PC-9 (cell line): ENCODE measurements at regions not wholly inside any gene's neighbourhood (a gene's known extent, or its start where the extent isn't known, plus 50 kb on each side); places are given as distances from the start of the nearest gene placed in this dataset.

ENCODE experiments used
- BruUV-seq: library from RNA; stranded (reverse); fragments of 400-500 nt; replicated peaks from 2 replicates; lab custom pipeline; 2021; lab: Mats Ljungman, UMichigan
- CTCF ChIA-PET: fragments of 300-600 bp; sonication (Branson Sonifier 250); formaldehyde crosslinking; loops from one replicate; lab custom pipeline; 2022; ENCODE audit warnings: antibody characterized with exemption; lab: Charles Lee
- POLR2A ChIA-PET: fragments of 300-600 bp; sonication (Branson Sonifier 250); formaldehyde crosslinking; loops from one replicate; lab custom pipeline; 2022; ENCODE audit warnings: antibody characterized with exemption; ENCODE audit not compliant: unreplicated experiment; lab: Charles Lee
- DNase-seq, 2 experiments: peaks; one replicate each; pipeline versions ENCODE4 v3.0.0 to v3.0.0-alpha.2; 2015 to 2022; ENCODE audit warnings: mixed read lengths in 1 of 2
- H2AFZ ChIP-seq: fragments of 200-600 bp; sonication (generic); 2 replicates; pipeline ENCODE4 v1.8.1; 2017; ENCODE audit warnings: antibody characterized with exemption
- H3F3A ChIP-seq: fragments of 200-600 bp; sonication (generic); 2 replicates; pipeline ENCODE4 v1.8.1; 2017; ENCODE audit warnings: antibody characterized with exemption, mild to moderate bottlenecking, low read depth; ENCODE audit not compliant: insufficient read depth
- H3K27ac ChIP-seq: fragments of 200-600 bp; sonication (generic); 2 replicates; pipeline ENCODE4 v1.6.1; 2016; ENCODE audit warnings: mixed run types
- H3K27me3 ChIP-seq: fragments of 200-600 bp; sonication (generic); 2 replicates; pipeline ENCODE4 v1.6.1; 2016; ENCODE audit warnings: low read depth, mixed run types; ENCODE audit not compliant: insufficient read depth
- H3K36me3 ChIP-seq: fragments of 200-600 bp; sonication (generic); 2 replicates; pipeline ENCODE4 v1.6.1; 2016; ENCODE audit warnings: low read depth, mixed run types
- H3K4me1 ChIP-seq: fragments of 200-600 bp; sonication (generic); replicated peaks from 2 replicates; pipeline ENCODE4 v1.6.1; 2016; ENCODE audit warnings: mixed run types; ENCODE audit not compliant: insufficient read depth
- H3K4me2 ChIP-seq: fragments of 200-600 bp; sonication (generic); 2 replicates; pipeline ENCODE4 v1.6.1; 2017; ENCODE audit warnings: mixed run types
- H3K4me3 ChIP-seq: fragments of 200-600 bp; sonication (generic); 2 replicates; pipeline ENCODE4 v1.6.1; 2016; ENCODE audit warnings: mixed run types
- H3K79me2 ChIP-seq: fragments of 200-600 bp; sonication (generic); 2 replicates; pipeline ENCODE4 v1.6.1; 2017; ENCODE audit warnings: low read depth, mixed run types
- H3K9me2 ChIP-seq: fragments of 200-600 bp; sonication (generic); 2 replicates; pipeline ENCODE4 v1.8.1; 2017; ENCODE audit warnings: mild to moderate bottlenecking; ENCODE audit not compliant: insufficient read depth
- H3K9me3 ChIP-seq: fragments of 200-600 bp; sonication (generic); 2 replicates; pipeline ENCODE4 v1.8.1; 2016; ENCODE audit warnings: low read depth; ENCODE audit not compliant: insufficient read depth
- H4K20me1 ChIP-seq: fragments of 200-600 bp; sonication (generic); 2 replicates; pipeline ENCODE4 v1.8.1; 2017; ENCODE audit not compliant: insufficient read depth
- CTCF ChIP-seq: fragments of 200-600 bp; sonication (generic); conservative IDR thresholded peaks from 2 replicates; pipeline ENCODE4 v1.6.1; 2017; ENCODE audit warnings: mixed run types, antibody characterized with exemption, mild to moderate bottlenecking, moderate library complexity
- EZH2 ChIP-seq: fragments of 200-600 bp; sonication (generic); IDR thresholded peaks from 2 replicates; pipeline ENCODE4 v1.8.0; 2017; ENCODE audit warnings: antibody characterized with exemption, low read depth
- intact Hi-C: fragments of 100-400 bp; cut with micrococcal nuclease; formaldehyde crosslinking; loops from one replicate; pipeline ENCODE4 v1.10.0; 2022; ENCODE audit not compliant: unreplicated experiment

GRCh38 chr3:162512488-162512887 lies 1015.9 kb downstream of the OTOL1 start:
- DNase-seq: no peak
- Histone ChIP-seq H3K9me2 (no peaks in the 10 kb centered on the region; the same call in 1 of the 2 replicates), H3K79me2 (no peaks in the 10 kb centered on the region), H3K4me1 (no peaks in the 10 kb centered on the region), H3K27me3 (no peaks in the 10 kb centered on the region), H3K27ac (no peak overlapping the region), H3F3A (no peaks in the 10 kb centered on the region), H3K4me2 (no peak overlapping the region), H3K9me3 (no peaks in the 10 kb centered on the region), H2AFZ (peak overlapping the region; percentile 45), H3K36me3 (no peaks in the 10 kb centered on the region), H3K4me3 (no peak overlapping the region), H4K20me1 (no peaks in the 10 kb centered on the region)
- no TSS peak for BruUV-seq
- TF ChIP-seq CTCF: no peak
- TF ChIP-seq EZH2: no peak
- intact Hi-C loops: no loop called here
- ChIA-PET CTCF (no interaction called here), POLR2A (interaction anchor here (0.7 kb wide), 1 partner anchor 137 kb away, joined by 11 read pairs; no protein-coding TSS in a partner anchor)

DNA sequence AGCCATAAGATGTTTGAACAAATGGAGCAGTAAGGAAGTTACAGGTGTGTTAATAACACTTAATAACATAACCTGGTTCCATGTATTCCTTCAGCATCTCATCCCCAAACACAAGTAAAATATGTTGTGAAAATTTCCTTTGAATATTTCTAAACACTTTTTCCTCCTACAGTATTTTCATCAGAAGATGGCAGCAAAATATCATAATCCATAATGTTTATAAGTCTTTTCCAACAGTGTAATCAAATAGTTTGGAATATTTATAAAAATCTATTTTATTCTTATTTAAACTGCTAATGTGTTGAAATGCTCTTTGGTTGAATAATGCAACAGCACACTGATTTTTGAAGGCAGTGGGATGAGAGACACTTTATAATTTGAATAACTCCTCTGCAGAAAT lies 1020.5 kb downstream of the OTOL1 start:
- intact Hi-C loops: no loop called here
- H3K4me1 ChIP-seq: no peaks in the 10 kb centered on the region
- no peak overlapping the region for H3K4me2 ChIP-seq
- no peaks in the 10 kb centered on the region for H4K20me1 ChIP-seq
- H3K9me3 ChIP-seq: no peaks in the 10 kb centered on the region
- BruUV-seq: no TSS peak
- no peaks in the 10 kb centered on the region for H3K36me3 ChIP-seq
- ChIA-PET POLR2A (no interaction called here), CTCF (no interaction called here)
- no peaks in the 10 kb centered on the region for H3K27me3 ChIP-seq
- TF ChIP-seq CTCF: no peak
- TF ChIP-seq EZH2: no peak
- DNase-seq: no peak
- H3K4me3 ChIP-seq: no peak overlapping the region
- no peak overlapping the region for H2AFZ ChIP-seq
- no peaks in the 10 kb centered on the region; the same call in 1 of the 2 replicates for H3K9me2 ChIP-seq
- H3F3A ChIP-seq: no peaks in the 10 kb centered on the region
- no peak overlapping the region for H3K27ac ChIP-seq
- H3K79me2 ChIP-seq: no peaks in the 10 kb centered on the region

GRCh38 chr3:162521669-162522068 lies 1025.1 kb downstream of the OTOL1 start:
- Histone ChIP-seq H3F3A (no peaks in the 10 kb centered on the region), H3K79me2 (no peaks in the 10 kb centered on the region), H3K4me3 (no peak overlapping the region), H3K4me2 (no peak overlapping the region), H2AFZ (no peak overlapping the region), H3K27ac (no peak overlapping the region), H4K20me1 (no peaks in the 10 kb centered on the region), H3K4me1 (no peaks in the 10 kb centered on the region), H3K9me3 (no peaks in the 10 kb centered on the region), H3K36me3 (no peaks in the 10 kb centered on the region), H3K27me3 (no peaks in the 10 kb centered on the region), H3K9me2 (no peaks in the 10 kb centered on the region)
- intact Hi-C loops: no loop called here
- POLR2A ChIA-PET: no interaction called here
- BruUV-seq: no TSS peak
- CTCF ChIA-PET: no interaction called here
- TF ChIP-seq CTCF: no peak
- TF ChIP-seq EZH2: no peak
- DNase-seq: no peak
